ENCODE measurements at regions not wholly inside any gene's neighbourhood (a gene's known extent, or its start where the extent isn't known, plus 50 kb on each side); places are given as distances from the start of the nearest gene placed in this dataset.

GRCh38 chr5:82418608-82418950 is 140.4 kb upstream of the RPS23 start:
- Histone ChIP-seq H3K4me1 (no peaks in the 10 kb centered on the region), H3K79me2 (ENCODE audit: low read depth) (no peaks in the 10 kb centered on the region), H3K36me3 (no peaks in the 10 kb centered on the region), H4K20me1 (ENCODE audit: low read depth) (no peaks in the 10 kb centered on the region), H3F3A (ENCODE audit: low read depth) (no peaks in the 10 kb centered on the region), H3K27me3 (no peaks in the 10 kb centered on the region), H3K9me3 (ENCODE audit: low read depth) (no peaks in the 10 kb centered on the region), H3K9ac (no peak overlapping the region), H2AFZ (replicated peaks) (no peak overlapping the region), H3K27ac (no peak overlapping the region), H3K4me3 (no peak overlapping the region), H3K4me2 (no peak overlapping the region)
- H3K36me3 Mint-ChIP-seq, result no peaks in the 10 kb centered on the region
- H3K4me1 Mint-ChIP-seq, result no peaks in the 10 kb centered on the region
- no peak overlapping the region for H3K27ac Mint-ChIP-seq
- H3K4me3 Mint-ChIP-seq, result no peak overlapping the region
- peaks cover 2% of the 10 kb centered on the region for H3K9me3 Mint-ChIP-seq
- TF ChIP-seq EZH2phosphoT487 (IDR thresholded peaks at IDR 0.05) (no peak), EZH2 (IDR thresholded peaks at IDR 0.05) (no peak), CTCF (IDR thresholded peaks at IDR 0.05) (no peak)
- DNase-seq (ENCODE audit: low spot score), result no peak
- H3K27me3 Mint-ChIP-seq (ENCODE audit: insufficient read depth, low read depth), result peaks cover 5% of the 10 kb centered on the region

GRCh38 chr5:82417776-82418607 is 139.8 kb upstream of the RPS23 start:
- no peaks in the 10 kb centered on the region for H3K4me1 ChIP-seq
- no peak overlapping the region for H3K4me3 ChIP-seq
- H3K79me2 ChIP-seq (ENCODE audit: low read depth), result no peaks in the 10 kb centered on the region
- no peak for DNase-seq (ENCODE audit: low spot score)
- H3K4me2 ChIP-seq, result no peak overlapping the region
- H3K27ac ChIP-seq, result no peak overlapping the region
- H3K9me3 ChIP-seq (ENCODE audit: low read depth), result no peaks in the 10 kb centered on the region
- no peaks in the 10 kb centered on the region for H3K4me1 Mint-ChIP-seq
- H3K9ac ChIP-seq, result no peak overlapping the region
- H3K4me3 Mint-ChIP-seq, result no peak overlapping the region
- H3K27ac Mint-ChIP-seq, result no peak overlapping the region
- H3K36me3 ChIP-seq, result no peaks in the 10 kb centered on the region
- H3K27me3 ChIP-seq, result no peaks in the 10 kb centered on the region
- H2AFZ ChIP-seq (replicated peaks), result no peak overlapping the region
- H3K9me3 Mint-ChIP-seq, result peaks cover 2% of the 10 kb centered on the region
- no peaks in the 10 kb centered on the region for H4K20me1 ChIP-seq (ENCODE audit: low read depth)
- H3F3A ChIP-seq (ENCODE audit: low read depth), result no peaks in the 10 kb centered on the region
- no peaks in the 10 kb centered on the region for H3K36me3 Mint-ChIP-seq
- no peak for TF ChIP-seq EZH2 (IDR thresholded peaks at IDR 0.05)
- TF ChIP-seq CTCF (IDR thresholded peaks at IDR 0.05), result no peak
- TF ChIP-seq EZH2phosphoT487 (IDR thresholded peaks at IDR 0.05), result no peak
- peaks cover 4% of the 10 kb centered on the region for H3K27me3 Mint-ChIP-seq (ENCODE audit: insufficient read depth, low read depth)

- Histone ChIP-seq H3K4me2 (no peak overlapping the region), H3F3A (ENCODE audit: low read depth) (no peaks in the 10 kb centered on the region), H3K9ac (no peak overlapping the region), H3K9me3 (ENCODE audit: low read depth) (no peaks in the 10 kb centered on the region), H3K27me3 (no peaks in the 10 kb centered on the region), H4K20me1 (ENCODE audit: low read depth) (no peaks in the 10 kb centered on the region), H2AFZ (replicated peaks) (no peak overlapping the region), H3K27ac (no peak overlapping the region), H3K36me3 (no peaks in the 10 kb centered on the region), H3K79me2 (ENCODE audit: low read depth) (no peaks in the 10 kb centered on the region), H3K4me1 (no peaks in the 10 kb centered on the region), H3K4me3 (no peak overlapping the region)
- DNase-seq (ENCODE audit: low spot score), result no peak
- peaks cover 2% of the 10 kb centered on the region for H3K27me3 Mint-ChIP-seq (ENCODE audit: insufficient read depth, low read depth)
- H3K9me3 Mint-ChIP-seq, result no peaks in the 10 kb centered on the region
- H3K36me3 Mint-ChIP-seq, result no peaks in the 10 kb centered on the region
- no peak for TF ChIP-seq EZH2phosphoT487 (IDR thresholded peaks at IDR 0.05)
- TF ChIP-seq CTCF (IDR thresholded peaks at IDR 0.05), result no peak
- TF ChIP-seq EZH2 (IDR thresholded peaks at IDR 0.05), result no peak
- H3K27ac Mint-ChIP-seq, result no peak overlapping the region
- no peaks in the 10 kb centered on the region for H3K4me1 Mint-ChIP-seq
- H3K4me3 Mint-ChIP-seq, result no peak overlapping the region
Measured at GRCh38 chr5:82416512-82416911, 138.4 kb upstream of the RPS23 start.
